K562 (cell line): ENCODE measurements at regions not wholly inside any gene's neighbourhood (a gene's known extent, or its start where the extent isn't known, plus 50 kb on each side); places are given as distances from the start of the nearest gene placed in this dataset.
A peak's percentile ranks its signal among the peaks of the same experiment; 100 is the strongest.

Experiments
- CC2D1A ChIP-seq: fragments of 450-650 bp; IDR thresholded peaks from 2 replicates; pipeline ENCODE4 v1.6.1; 2017; ENCODE audit warnings: mild to moderate bottlenecking
- CCNT2 ChIP-seq: IDR thresholded peaks from 2 replicates; pipeline ENCODE4 v1.6.1; 2011; ENCODE audit warnings: borderline replicate concordance, low read depth, mild to moderate bottlenecking, moderate library complexity, mixed read lengths, low read length; ENCODE audit not compliant: insufficient read length; ENCODE audit errors: extremely low read depth
- CREB3 ChIP-seq: fragments of 450-650 bp; conservative IDR thresholded peaks from 2 replicates; pipeline ENCODE4 v1.6.1; 2016; ENCODE audit warnings: missing genetic modification characterization, low read depth, mild to moderate bottlenecking, missing compliant biosample characterization, moderate library complexity
- CREB3L1 ChIP-seq: fragments of 450-650 bp; IDR thresholded peaks from 2 replicates; pipeline ENCODE4 v1.6.1; 2014; ENCODE audit warnings: low read depth, mild to moderate bottlenecking, moderate library complexity, borderline replicate concordance
- HDAC3 ChIP-seq: fragments of 450-650 bp; IDR thresholded peaks from 2 replicates; pipeline ENCODE4 v1.6.1; 2018; ENCODE audit warnings: borderline replicate concordance, mild to moderate bottlenecking, moderate library complexity; ENCODE audit not compliant: partially characterized antibody
- HEY1 ChIP-seq: fragments of 250-450 bp; sonication (Bioruptor Pico); IDR thresholded peaks from 2 replicates; pipeline ENCODE4 v1.5.0; 2020; ENCODE audit warnings: mild to moderate bottlenecking, moderate library complexity, borderline replicate concordance
- KAT8 ChIP-seq: fragments of 450-650 bp; IDR thresholded peaks from 2 replicates; pipeline ENCODE4 v1.6.1; 2016; ENCODE audit warnings: low read depth, mild to moderate bottlenecking
- MCM2 ChIP-seq: fragments of 450-650 bp; IDR thresholded peaks from 2 replicates; pipeline ENCODE4 v1.6.1; 2017; ENCODE audit warnings: low read depth, mild to moderate bottlenecking
- PPARD ChIP-seq: fragments of 250-450 bp; sonication (Bioruptor Pico); IDR thresholded peaks from 2 replicates; pipeline ENCODE4 v1.8.0; 2022; ENCODE audit warnings: inconsistent platforms, mild to moderate bottlenecking, moderate library complexity
- PURB ChIP-seq: sonication (generic); formaldehyde crosslinking; IDR thresholded peaks from 2 replicates; pipeline ENCODE4 v1.9.0; 2021; ENCODE audit warnings: low read depth, mild to moderate bottlenecking, missing genetic modification reagents
- RB1 ChIP-seq: fragments of 450-650 bp; IDR thresholded peaks from 2 replicates; pipeline ENCODE4 v1.6.1; 2017; ENCODE audit warnings: low read depth, mild to moderate bottlenecking
- SIN3A ChIP-seq, 2 experiments: fragments of 150-350 bp in 1 of 2; IDR thresholded peaks; 2 replicates each; pipeline ENCODE4 v1.6.1; 2011 to 2016; ENCODE audit warnings: borderline replicate concordance in 2 of 2, low read depth in 2 of 2, low read length in 2 of 2, mild to moderate bottlenecking in 2 of 2, moderate library complexity in 2 of 2; ENCODE audit not compliant: control insufficient read depth in 1 of 2
- SMARCE1 ChIP-seq: fragments of 450-650 bp; IDR thresholded peaks from 2 replicates; pipeline ENCODE4 v1.7.1; 2016; ENCODE audit warnings: mild to moderate bottlenecking
- TCF7L2 ChIP-seq: fragments of 150-350 bp; IDR thresholded peaks from 2 replicates; pipeline ENCODE4 v1.6.1; 2016; ENCODE audit warnings: low read depth, mild to moderate bottlenecking, low read length, moderate library complexity
- ZNF282 ChIP-seq: sonication (generic); formaldehyde crosslinking; IDR thresholded peaks from 2 replicates; pipeline ENCODE4 v1.8.1; 2023; ENCODE audit warnings: missing genetic modification reagents
- ZNF766 ChIP-seq: fragments of 200-800 bp; sonication (Bioruptor generic); conservative IDR thresholded peaks from 2 replicates; pipeline ENCODE4 v1.6.1; 2016; ENCODE audit warnings: missing genetic modification characterization, missing compliant biosample characterization
- ZNF77 ChIP-seq: fragments of 250-450 bp; sonication (Bioruptor Pico); IDR thresholded peaks from 2 replicates; pipeline ENCODE4 v1.5.0; 2020
- ZSCAN32 ChIP-seq: fragments of 450-650 bp; formaldehyde crosslinking; IDR thresholded peaks from 2 replicates; pipeline ENCODE4 v1.4.0; 2020; ENCODE audit warnings: mild to moderate bottlenecking, moderate library complexity
- TF ChIP-seq, protein P1 (sequence below): IDR thresholded peaks from 3 replicates; pipeline ENCODE4 v1.6.1; 2011; ENCODE audit warnings: borderline replicate concordance, mild to moderate bottlenecking; ENCODE audit not compliant: insufficient read length, insufficient read depth

- TF ChIP-seq PPARD, result no peak
- TF ChIP-seq ZNF766 (CRISPR knock-in tag), result peak; percentile 99
- TF ChIP-seq HDAC3, result no peak
- TF ChIP-seq PURB (CRISPR knock-in tag), result no peak
- TF ChIP-seq RB1, result no peak
- 0 out of 2 replicates have a peak, but pooled peaks have one; percentile 11 for TF ChIP-seq ZSCAN32
- TF ChIP-seq CCNT2, result peak; percentile 31
- TF ChIP-seq HEY1 (CRISPR knock-in tag), result no peak
- no peak for TF ChIP-seq KAT8
- no peak for TF ChIP-seq TCF7L2
- TF ChIP-seq CREB3 (tag), result no peak
- TF ChIP-seq ZNF282 (CRISPR knock-in tag), result no peak
- TF ChIP-seq SMARCE1, result peak; percentile 53; the same call in 1 of the 2 replicates
- TF ChIP-seq ZNF77, result no peak
- no peak for TF ChIP-seq SIN3A (IDR thresholded peaks at IDR 0.05; ENCODE audit: borderline replicate concordance in 2 of 2, control insufficient read depth in 1 of 2, low read depth in 2 of 2, low read length in 2 of 2)
- TF ChIP-seq CREB3L1, result no peak
- TF ChIP-seq MCM2, result no peak
- TF ChIP-seq, protein P1, sequence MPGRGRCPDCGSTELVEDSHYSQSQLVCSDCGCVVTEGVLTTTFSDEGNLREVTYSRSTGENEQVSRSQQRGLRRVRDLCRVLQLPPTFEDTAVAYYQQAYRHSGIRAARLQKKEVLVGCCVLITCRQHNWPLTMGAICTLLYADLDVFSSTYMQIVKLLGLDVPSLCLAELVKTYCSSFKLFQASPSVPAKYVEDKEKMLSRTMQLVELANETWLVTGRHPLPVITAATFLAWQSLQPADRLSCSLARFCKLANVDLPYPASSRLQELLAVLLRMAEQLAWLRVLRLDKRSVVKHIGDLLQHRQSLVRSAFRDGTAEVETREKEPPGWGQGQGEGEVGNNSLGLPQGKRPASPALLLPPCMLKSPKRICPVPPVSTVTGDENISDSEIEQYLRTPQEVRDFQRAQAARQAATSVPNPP, result no peak
- peak; percentile 34; the same call in 1 of the 2 replicates for TF ChIP-seq CC2D1A
Observed at GRCh38 chr18:1464444-1465217, 560.0 kb downstream of the ADCYAP1 start (continued).
